Keratinocyte (primary cell): ENCODE measurements at regions not wholly inside any gene's neighbourhood (a gene's known extent, or its start where the extent isn't known, plus 50 kb on each side); places are given as distances from the start of the nearest gene placed in this dataset.

ENCODE experiments used
- CTCF ChIP-seq, 3 experiments: IDR thresholded peaks in 1 of 3; conservative IDR thresholded peaks in 1 of 3; optimal IDR thresholded peaks in 1 of 3; 2 replicates in 2 of 3; 3 replicates in 1 of 3; pipeline versions ENCODE3 to v1.5.1; 2011; ENCODE audit warnings: low read length in 3 of 3, mild to moderate bottlenecking in 3 of 3, moderate library complexity in 2 of 3, control low read depth in 1 of 3, inconsistent platforms in 1 of 3; ENCODE audit not compliant: insufficient read depth in 2 of 3; ENCODE audit errors: extremely low read depth in 1 of 3
- EZH2 ChIP-seq: IDR thresholded peaks from one replicate; pipeline ENCODE4 v1.6.1; 2012; ENCODE audit warnings: inconsistent platforms, mild to moderate bottlenecking, low read length, moderate library complexity

GRCh38 chr19:30620354-30620753, 248.2 kb downstream of the ZNF536 start:
- TF ChIP-seq CTCF (optimal IDR thresholded peaks at IDR 0.05 in 1 of 3, IDR thresholded peaks at IDR 0.05 in 1 of 3, conservative IDR thresholded peaks at IDR 0.05 in 1 of 3; ENCODE audit: extremely low read depth in 1 of 3, insufficient read depth in 2 of 3, low read length in 3 of 3) (no peak), EZH2 (no peak)
